Calu3 (cell line): ENCODE measurements at regions not wholly inside any gene's neighbourhood (a gene's known extent, or its start where the extent isn't known, plus 50 kb on each side); places are given as distances from the start of the nearest gene placed in this dataset.
"Not testable (repeated sequence)": the region's sequence is repeated elsewhere in the genome, so short reads cannot be mapped to it uniquely, and the experiment has no call there.

Source experiments
- BruUV-seq: library from RNA; stranded (reverse); fragments of 400-500 nt; replicated peaks from 2 replicates; lab custom pipeline; 2021; lab: Mats Ljungman, UMichigan
- CTCF ChIA-PET: fragments of 300-600 bp; sonication (Branson Sonifier 250); formaldehyde crosslinking; loops from one replicate; lab custom pipeline; 2022; ENCODE audit warnings: antibody characterized with exemption; lab: Charles Lee
- DNase-seq: peaks from one replicate; pipeline ENCODE4 v3.0.0; 2022
- H3K27ac Mint-ChIP-seq: one replicate; pipeline ENCODE4 v1.8.0; 2022; ENCODE audit warnings: mixed read lengths; ENCODE audit not compliant: unreplicated experiment
- H3K27me3 Mint-ChIP-seq: one replicate; pipeline ENCODE4 v1.8.0; 2022; ENCODE audit warnings: mixed read lengths; ENCODE audit not compliant: unreplicated experiment
- H3K36me3 Mint-ChIP-seq: one replicate; pipeline ENCODE4 v1.8.0; 2022; ENCODE audit warnings: mild to moderate bottlenecking, moderate library complexity, mixed read lengths; ENCODE audit not compliant: insufficient read depth, unreplicated experiment
- H3K4me1 Mint-ChIP-seq: one replicate; pipeline ENCODE4 v1.8.0; 2022; ENCODE audit warnings: mild to moderate bottlenecking, low read depth, mixed read lengths; ENCODE audit not compliant: unreplicated experiment
- H3K4me3 Mint-ChIP-seq: one replicate; pipeline ENCODE4 v1.8.0; 2022; ENCODE audit warnings: mild to moderate bottlenecking, low read depth, moderate library complexity, mixed read lengths; ENCODE audit not compliant: unreplicated experiment
- H3K9me3 Mint-ChIP-seq: one replicate; pipeline ENCODE4 v1.8.0; 2022; ENCODE audit warnings: low read depth, mixed read lengths; ENCODE audit not compliant: unreplicated experiment
- intact Hi-C: fragments of 100-400 bp; cut with micrococcal nuclease; formaldehyde crosslinking; loops from one replicate; pipeline ENCODE4 v1.10.0; 2022; ENCODE audit not compliant: unreplicated experiment
- TF ChIP-seq, protein P1 (sequence below): fragments of 200-600 bp; IDR thresholded peaks from one replicate; pipeline ENCODE4 v1.8.0; 2022; ENCODE audit warnings: antibody characterized with exemption; ENCODE audit not compliant: unreplicated experiment

DNA sequence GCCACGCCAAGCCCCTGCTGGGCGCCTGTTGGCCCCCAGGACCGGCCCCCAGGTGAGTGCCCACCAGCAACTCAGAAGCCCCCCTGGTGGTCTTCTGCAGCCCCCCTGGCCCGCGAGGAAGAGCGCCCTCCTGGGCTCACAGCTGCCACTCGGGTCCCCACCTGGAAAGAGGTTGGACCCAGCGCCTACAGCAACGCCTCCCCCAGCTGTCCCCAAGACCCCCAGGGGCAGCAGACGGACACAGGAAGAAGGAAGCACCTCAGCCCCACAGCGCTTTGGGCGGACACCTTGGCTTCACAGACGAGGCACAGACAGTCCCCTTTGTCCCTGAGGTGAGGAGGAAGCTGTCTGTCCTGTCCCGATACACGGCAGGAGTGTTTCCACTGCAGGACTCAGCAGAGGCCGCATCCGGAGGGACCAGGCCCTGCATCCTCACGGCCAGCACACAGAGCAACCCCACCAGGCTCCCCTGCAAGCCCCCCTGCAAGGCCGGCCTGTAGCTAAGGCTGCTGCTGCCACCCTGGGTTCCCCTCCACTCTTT is 115.6 kb upstream of the NKX1-1 start:
- no TSS peak for BruUV-seq
- H3K4me1 Mint-ChIP-seq = no peaks in the 10 kb centered on the region
- H3K9me3 Mint-ChIP-seq = peaks cover 2% of the 10 kb centered on the region
- H3K27ac Mint-ChIP-seq = no peak overlapping the region
- H3K4me3 Mint-ChIP-seq = no peak overlapping the region
- CTCF ChIA-PET = no interaction called here
- TF ChIP-seq, protein P1, sequence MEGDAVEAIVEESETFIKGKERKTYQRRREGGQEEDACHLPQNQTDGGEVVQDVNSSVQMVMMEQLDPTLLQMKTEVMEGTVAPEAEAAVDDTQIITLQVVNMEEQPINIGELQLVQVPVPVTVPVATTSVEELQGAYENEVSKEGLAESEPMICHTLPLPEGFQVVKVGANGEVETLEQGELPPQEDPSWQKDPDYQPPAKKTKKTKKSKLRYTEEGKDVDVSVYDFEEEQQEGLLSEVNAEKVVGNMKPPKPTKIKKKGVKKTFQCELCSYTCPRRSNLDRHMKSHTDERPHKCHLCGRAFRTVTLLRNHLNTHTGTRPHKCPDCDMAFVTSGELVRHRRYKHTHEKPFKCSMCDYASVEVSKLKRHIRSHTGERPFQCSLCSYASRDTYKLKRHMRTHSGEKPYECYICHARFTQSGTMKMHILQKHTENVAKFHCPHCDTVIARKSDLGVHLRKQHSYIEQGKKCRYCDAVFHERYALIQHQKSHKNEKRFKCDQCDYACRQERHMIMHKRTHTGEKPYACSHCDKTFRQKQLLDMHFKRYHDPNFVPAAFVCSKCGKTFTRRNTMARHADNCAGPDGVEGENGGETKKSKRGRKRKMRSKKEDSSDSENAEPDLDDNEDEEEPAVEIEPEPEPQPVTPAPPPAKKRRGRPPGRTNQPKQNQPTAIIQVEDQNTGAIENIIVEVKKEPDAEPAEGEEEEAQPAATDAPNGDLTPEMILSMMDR = no peak
- H3K27me3 Mint-ChIP-seq = peaks cover 36% of the 10 kb centered on the region
- no peak for DNase-seq
- no peaks in the 10 kb centered on the region for H3K36me3 Mint-ChIP-seq
- intact Hi-C loops = no loop called here

- peaks cover 32% of the 10 kb centered on the region for H3K27me3 Mint-ChIP-seq
- DNase-seq, H3K36me3 Mint-ChIP-seq, H3K9me3 Mint-ChIP-seq, intact Hi-C loops, H3K4me3 Mint-ChIP-seq, H3K4me1 Mint-ChIP-seq, CTCF ChIA-PET, BruUV-seq, H3K27ac Mint-ChIP-seq: not testable (repeated sequence)
Measured at GRCh38 chr4:1520795-1521576, 114.7 kb upstream of the NKX1-1 start.

DNA sequence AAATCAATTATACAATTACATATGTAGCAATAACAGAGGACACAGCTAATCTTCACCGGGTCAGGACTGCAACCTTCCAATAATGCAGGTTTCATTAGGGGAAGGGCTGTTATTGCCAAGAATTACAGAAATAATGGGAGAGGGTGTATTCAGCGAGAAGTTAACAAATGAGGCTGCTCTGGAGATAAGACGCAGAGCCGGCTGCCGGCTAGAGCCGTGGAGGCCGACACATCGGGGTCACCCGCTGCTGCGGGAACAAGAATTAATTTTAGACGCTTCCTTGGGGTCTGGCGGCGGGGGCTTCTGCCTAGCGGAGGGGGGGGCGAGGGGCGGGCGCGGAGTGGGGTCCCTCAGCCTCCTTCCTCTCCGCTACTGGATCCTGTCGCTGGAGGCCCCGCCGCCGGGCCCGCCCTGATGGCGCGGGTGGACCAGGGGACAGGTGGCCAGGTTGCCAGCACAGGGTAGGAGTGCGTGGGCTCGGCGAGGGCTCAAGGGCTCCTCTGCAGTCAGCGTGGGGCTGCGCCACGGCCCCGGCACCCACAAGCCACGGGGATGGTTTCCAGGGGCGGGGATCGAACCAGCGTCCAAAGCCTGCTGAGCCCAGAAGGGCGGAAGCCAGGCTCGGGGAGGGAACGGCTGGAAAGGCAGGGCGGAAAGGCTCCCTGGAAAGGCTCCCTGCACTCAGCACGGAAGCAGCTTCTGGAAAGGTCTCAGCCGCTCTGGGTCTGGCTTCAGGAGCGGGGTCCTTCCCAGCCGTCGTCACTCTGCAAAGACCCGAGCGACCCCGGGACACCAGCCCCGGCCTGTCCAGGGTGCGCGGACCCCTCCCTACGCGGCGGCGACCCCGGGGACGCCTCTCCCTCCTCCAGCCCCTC is 113.8 kb upstream of the NKX1-1 start:
- CTCF ChIA-PET = no interaction called here
- DNase-seq = no peak
- H3K36me3 Mint-ChIP-seq = no peaks in the 10 kb centered on the region
- H3K4me3 Mint-ChIP-seq = no peak overlapping the region
- TF ChIP-seq, protein P1 = no peak
- BruUV-seq = no TSS peak
- peaks cover 23% of the 10 kb centered on the region for H3K27me3 Mint-ChIP-seq
- H3K9me3 Mint-ChIP-seq = no peaks in the 10 kb centered on the region
- intact Hi-C loops = no loop called here
- no peak overlapping the region for H3K27ac Mint-ChIP-seq
- no peaks in the 10 kb centered on the region for H3K4me1 Mint-ChIP-seq

- no peaks in the 10 kb centered on the region for H3K36me3 Mint-ChIP-seq
- no peaks in the 10 kb centered on the region for H3K4me1 Mint-ChIP-seq
- DNase-seq = no peak
- TF ChIP-seq, protein P1 = no peak
- CTCF ChIA-PET = no interaction called here
- no peak overlapping the region for H3K27ac Mint-ChIP-seq
- H3K9me3 Mint-ChIP-seq = no peaks in the 10 kb centered on the region
- no peak overlapping the region for H3K4me3 Mint-ChIP-seq
- peaks cover 14% of the 10 kb centered on the region for H3K27me3 Mint-ChIP-seq
- intact Hi-C loops = no loop called here
- BruUV-seq = no TSS peak
Measured at GRCh38 chr4:1518997-1519700, 112.9 kb upstream of the NKX1-1 start.
